ENCODE measurements at regions not wholly inside any gene's neighbourhood (a gene's known extent, or its start where the extent isn't known, plus 50 kb on each side); places are given as distances from the start of the nearest gene placed in this dataset.

DNA sequence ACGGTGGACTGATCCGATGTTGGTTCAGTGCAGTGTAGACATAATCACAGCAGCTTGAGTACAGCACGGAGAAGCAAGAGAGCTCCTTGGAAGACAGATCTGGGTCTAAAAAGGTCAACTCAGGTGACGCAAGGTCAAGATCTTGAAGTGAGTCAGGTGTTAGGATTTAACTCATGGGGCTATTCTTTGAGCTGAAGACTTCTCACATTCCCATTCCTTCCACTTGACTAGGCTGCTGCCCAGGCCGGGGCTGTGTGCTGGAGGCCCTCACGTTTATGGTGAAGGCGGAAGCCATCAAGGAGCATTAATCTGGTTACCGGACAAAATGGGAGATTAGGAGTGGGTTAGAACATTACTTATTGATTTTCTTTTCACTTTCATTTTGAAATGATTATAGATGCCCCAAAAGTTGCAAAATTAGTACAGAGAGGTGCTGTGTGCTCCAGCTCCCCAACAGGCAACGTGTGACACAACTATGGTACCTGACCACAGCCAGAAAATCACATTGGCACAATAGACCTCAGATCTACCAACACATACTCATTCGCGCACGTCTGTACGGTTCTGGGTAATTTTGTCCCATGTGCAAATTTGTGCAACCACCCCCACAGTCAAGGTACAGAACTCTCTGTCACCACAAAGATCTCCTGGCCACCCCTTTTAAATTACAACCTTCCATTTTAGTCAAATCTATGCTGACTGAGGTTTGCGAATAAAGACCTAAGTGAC lies 77.6 kb upstream of the SEC11C start:
- no peak overlapping the region for H3K27ac ChIP-seq
- intact Hi-C loops (cut with DNase I) = no loop called here
- H3K9ac ChIP-seq (ENCODE audit: low read depth in 2 of 2, low read length in 2 of 2) = no peak overlapping the region
- H3K4me1 ChIP-seq = no peaks in the 10 kb centered on the region
- H3K4me3 ChIP-seq = no peak overlapping the region
- no peaks in the 10 kb centered on the region for H3K27me3 ChIP-seq
- H3K36me3 ChIP-seq = no peaks in the 10 kb centered on the region
- H3K9me3 ChIP-seq = no peaks in the 10 kb centered on the region
- DNase-seq = no peak
- TF ChIP-seq, protein P1, sequence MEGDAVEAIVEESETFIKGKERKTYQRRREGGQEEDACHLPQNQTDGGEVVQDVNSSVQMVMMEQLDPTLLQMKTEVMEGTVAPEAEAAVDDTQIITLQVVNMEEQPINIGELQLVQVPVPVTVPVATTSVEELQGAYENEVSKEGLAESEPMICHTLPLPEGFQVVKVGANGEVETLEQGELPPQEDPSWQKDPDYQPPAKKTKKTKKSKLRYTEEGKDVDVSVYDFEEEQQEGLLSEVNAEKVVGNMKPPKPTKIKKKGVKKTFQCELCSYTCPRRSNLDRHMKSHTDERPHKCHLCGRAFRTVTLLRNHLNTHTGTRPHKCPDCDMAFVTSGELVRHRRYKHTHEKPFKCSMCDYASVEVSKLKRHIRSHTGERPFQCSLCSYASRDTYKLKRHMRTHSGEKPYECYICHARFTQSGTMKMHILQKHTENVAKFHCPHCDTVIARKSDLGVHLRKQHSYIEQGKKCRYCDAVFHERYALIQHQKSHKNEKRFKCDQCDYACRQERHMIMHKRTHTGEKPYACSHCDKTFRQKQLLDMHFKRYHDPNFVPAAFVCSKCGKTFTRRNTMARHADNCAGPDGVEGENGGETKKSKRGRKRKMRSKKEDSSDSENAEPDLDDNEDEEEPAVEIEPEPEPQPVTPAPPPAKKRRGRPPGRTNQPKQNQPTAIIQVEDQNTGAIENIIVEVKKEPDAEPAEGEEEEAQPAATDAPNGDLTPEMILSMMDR (IDR thresholded peaks at IDR 0.05) = no peak

DNA sequence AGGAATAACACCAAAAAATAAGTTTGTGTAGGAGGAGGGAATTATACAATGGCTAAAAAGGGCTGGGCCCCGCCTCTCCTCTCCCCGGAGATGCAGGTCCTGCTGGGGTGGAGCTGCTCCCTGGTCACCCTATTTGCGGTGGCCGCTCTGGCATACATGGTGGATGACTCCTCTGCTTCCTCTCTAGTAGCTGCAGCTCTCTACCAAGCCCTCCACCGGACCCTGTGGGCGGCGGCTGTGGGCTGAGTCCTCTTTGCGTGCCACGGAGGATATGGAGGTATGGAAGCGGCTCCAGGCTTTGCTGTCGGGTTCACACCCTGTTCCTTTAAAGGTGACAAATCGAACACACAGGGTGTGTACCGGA lies 77.1 kb upstream of the SEC11C start:
- Histone ChIP-seq H3K36me3 (no peaks in the 10 kb centered on the region), H3K9ac (ENCODE audit: low read depth in 2 of 2, low read length in 2 of 2) (no peak overlapping the region), H3K9me3 (no peaks in the 10 kb centered on the region), H3K27ac (no peak overlapping the region), H3K27me3 (no peaks in the 10 kb centered on the region), H3K4me1 (no peaks in the 10 kb centered on the region), H3K4me3 (no peak overlapping the region)
- DNase-seq = no peak
- TF ChIP-seq, protein P1 (IDR thresholded peaks at IDR 0.05) = no peak
- intact Hi-C loops (cut with DNase I) = no loop called here

DNA sequence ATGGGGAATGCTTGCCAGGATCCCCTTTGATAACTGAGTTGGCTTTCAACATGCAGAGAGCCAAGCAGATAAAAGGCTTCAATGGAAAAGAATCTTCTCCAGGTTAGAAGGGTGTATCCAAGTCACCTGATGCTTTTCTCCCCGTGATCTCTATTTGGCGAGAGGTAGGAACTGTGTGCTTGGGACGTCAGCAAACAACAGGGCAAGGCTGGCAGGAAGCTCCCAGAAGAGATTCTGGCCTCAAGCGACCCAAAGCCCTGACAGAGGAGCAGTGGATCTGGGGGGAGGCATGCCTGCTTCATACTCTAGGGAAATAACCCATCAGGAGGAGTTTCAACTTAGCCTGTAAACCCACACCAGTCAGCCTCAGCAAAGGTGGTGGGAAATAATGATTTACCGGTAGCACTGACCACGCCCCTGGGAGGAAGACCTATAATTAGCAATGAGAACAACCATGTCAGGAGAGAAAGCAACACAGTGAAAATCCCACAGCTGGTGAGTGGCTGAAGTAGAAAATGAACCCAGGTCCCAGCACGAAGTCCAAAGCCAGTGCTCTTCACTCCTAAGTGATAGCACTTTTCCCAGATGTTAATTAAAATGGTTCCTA lies 76.3 kb upstream of the SEC11C start:
- H3K4me1 ChIP-seq = no peaks in the 10 kb centered on the region
- intact Hi-C loops (cut with DNase I) = no loop called here
- H3K36me3 ChIP-seq = no peaks in the 10 kb centered on the region
- TF ChIP-seq, protein P1 (IDR thresholded peaks at IDR 0.05) = no peak
- H3K27me3 ChIP-seq = no peaks in the 10 kb centered on the region
- no peaks in the 10 kb centered on the region for H3K9me3 ChIP-seq
- no peak overlapping the region for H3K4me3 ChIP-seq
- DNase-seq = no peak
- H3K9ac ChIP-seq (ENCODE audit: low read depth in 2 of 2, low read length in 2 of 2) = no peak overlapping the region
- H3K27ac ChIP-seq = no peak overlapping the region

DNA sequence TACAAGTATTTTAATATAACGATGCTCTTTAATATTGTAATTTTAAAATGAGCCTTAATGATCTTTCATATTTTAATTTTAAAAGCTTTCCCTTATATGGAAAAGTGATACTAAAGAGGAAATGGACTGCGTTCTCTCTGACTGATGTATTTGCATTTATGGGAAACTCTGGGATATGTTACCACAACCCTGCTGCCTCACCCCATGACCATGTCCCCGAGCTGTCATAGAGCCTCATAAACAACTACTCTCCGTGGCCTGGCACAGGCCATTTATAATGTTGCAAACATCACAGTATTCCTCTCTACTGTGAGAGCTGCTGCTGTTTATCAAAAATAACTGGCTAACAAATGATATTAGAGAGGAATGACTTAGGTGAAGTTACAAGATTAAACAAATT lies 75.8 kb upstream of the SEC11C start:
- Histone ChIP-seq H3K9ac (ENCODE audit: low read depth in 2 of 2, low read length in 2 of 2) (no peak overlapping the region), H3K4me3 (no peak overlapping the region), H3K27me3 (no peaks in the 10 kb centered on the region), H3K27ac (no peak overlapping the region), H3K36me3 (no peaks in the 10 kb centered on the region), H3K4me1 (no peaks in the 10 kb centered on the region), H3K9me3 (no peaks in the 10 kb centered on the region)
- TF ChIP-seq, protein P1 (IDR thresholded peaks at IDR 0.05) = no peak
- no peak for DNase-seq
- intact Hi-C loops (cut with DNase I) = no loop called here

DNA sequence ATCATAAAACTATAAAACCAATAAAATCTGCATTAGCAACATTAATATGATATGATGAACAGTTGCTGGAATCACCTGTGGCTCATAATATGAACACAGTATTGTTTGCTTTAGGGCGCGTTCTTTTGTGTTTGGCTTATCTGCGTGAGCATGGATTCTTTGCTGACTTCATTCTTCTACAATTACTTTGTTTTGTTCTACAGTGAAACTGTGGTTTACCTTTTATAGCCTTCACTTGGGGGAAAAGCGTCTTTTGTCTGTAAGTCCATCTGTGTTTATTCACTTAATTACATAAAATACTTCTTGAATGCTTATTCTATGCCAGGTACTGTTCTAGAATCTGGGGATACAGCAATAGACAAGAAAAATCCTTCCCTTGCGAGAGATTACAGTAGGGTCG lies 74.0 kb upstream of the SEC11C start:
- no peak for DNase-seq
- intact Hi-C loops (cut with DNase I) = no loop called here
- H3K4me1 ChIP-seq = no peaks in the 10 kb centered on the region
- H3K9me3 ChIP-seq = no peaks in the 10 kb centered on the region
- no peaks in the 10 kb centered on the region for H3K36me3 ChIP-seq
- TF ChIP-seq, protein P1 (IDR thresholded peaks at IDR 0.05) = no peak
- H3K27me3 ChIP-seq = no peaks in the 10 kb centered on the region
- no peak overlapping the region for H3K9ac ChIP-seq (ENCODE audit: low read depth in 2 of 2, low read length in 2 of 2)
- H3K27ac ChIP-seq = no peak overlapping the region
- H3K4me3 ChIP-seq = no peak overlapping the region

All from colonic mucosa (tissue), 4 donors.